GM19351 (cell line): ENCODE measurements at regions not wholly inside any gene's neighbourhood (a gene's known extent, or its start where the extent isn't known, plus 50 kb on each side); places are given as distances from the start of the nearest gene placed in this dataset.
"Not testable (repeated sequence)": the region's sequence is repeated elsewhere in the genome, so short reads cannot be mapped to it uniquely, and the experiment has no call there.

ENCODE experiments used
- ATAC-seq: cut with Tn5 transposase; IDR thresholded peaks from one replicate; pipeline ENCODE4 v1.9.1; 2021; ENCODE audit warnings: mild to moderate bottlenecking, moderate library complexity; ENCODE audit not compliant: unreplicated experiment

DNA sequence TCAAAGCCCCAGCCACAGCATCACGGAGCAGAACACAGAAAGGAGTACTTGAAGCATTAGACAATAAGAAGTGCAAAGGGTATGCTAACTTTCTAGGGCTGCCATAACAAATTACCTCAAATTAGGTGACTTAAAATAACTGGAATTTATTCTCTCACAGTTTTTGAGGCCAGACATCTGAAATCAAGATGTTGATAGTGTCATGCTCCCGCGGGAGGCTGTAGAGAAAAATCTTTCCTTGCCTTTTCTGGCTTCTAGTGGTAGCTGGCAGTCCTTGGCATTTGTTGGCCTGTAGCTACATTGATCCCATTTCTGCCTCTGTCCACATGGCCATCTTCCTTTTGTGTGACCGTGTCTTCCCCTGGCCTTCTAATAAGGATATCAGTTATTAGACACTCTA lies 51.9 kb upstream of the SPDL1 start:
- no peak for ATAC-seq

DNA sequence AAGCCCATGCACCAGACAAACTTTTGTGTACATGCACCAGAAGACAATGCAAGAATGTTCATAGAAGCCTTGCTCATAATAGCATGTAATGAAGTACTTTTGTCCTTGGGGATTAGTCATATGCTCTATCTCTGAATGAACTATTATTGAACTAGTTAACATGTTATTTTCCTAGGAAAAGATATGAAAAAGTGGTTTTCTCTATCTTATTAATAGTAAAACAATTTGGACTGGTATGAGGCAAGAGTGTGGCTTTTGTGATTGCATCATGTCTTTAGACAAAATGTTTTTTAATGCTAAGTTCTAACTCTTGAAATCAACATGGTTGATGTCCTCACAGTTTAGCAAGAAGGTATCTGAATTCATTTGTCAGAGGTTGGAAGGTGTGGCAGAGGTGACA lies 55.7 kb upstream of the SPDL1 start:
- no peak for ATAC-seq

DNA sequence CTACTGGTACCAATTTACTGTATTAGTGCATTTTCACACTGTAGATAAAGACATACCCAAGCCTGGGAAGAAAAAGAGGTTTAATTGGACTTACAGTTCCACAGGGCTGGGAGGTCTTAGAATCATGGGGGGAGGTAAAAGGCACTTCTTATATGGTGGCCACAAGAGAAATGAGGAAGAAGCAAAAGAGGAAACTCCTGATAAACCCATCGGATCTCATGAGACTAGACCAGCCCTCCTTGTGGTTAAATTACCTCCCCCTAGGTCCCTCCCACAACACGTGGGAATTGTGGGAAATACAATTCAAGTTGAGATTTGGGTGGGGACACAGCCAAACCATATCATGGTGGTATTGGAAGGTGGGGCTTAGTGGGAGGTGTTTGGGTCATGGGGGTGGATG lies 56.5 kb upstream of the SPDL1 start:
- ATAC-seq, result no peak

DNA sequence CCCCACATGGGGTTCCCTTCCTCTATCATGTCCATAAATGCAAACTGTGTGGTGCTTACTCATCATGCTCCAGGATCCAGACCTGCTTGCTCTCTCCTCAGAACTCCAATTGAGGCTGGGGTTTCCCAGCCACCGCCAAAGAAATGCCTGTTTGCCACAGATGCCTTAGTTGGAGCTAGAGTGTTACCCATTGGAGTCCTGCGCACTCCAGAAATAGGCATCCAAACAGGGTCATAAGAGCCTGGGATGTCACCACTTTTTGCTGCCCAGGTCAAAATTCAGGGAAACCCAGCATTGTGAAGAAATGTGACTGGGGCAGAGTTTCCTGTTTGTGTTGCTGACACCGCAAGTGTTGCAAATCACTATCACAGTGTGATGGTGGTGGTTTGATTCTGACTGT lies 60.7 kb upstream of the SPDL1 start:
- ATAC-seq, result no peak

DNA sequence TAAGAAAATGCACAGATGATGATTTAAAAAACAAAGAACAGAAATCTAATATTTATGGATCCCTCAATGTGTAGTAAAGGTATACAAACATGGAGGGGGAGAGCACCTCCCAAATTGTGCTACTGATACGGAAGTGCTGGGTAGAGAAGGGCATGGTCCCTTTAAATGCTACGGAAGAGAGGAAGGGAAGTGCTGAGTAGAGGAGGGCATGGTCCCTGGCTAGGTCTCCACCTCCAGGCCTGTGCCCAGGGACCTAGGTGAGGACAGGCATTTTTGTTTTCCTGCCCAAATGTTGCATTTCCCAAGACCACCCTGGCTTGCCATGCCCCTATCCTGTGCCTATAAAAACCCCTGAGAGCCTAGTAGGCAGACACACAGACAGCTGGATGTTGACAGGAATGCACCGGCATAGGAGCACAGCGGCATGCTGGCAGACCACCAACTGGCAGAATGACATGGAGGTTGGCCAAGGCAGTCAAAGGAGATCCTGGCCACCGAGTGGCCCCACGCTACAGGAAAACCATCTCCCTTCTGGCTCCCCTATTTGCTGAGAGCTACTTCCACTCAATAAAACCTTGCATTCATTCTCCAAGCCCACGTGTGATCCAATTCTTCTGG lies 62.1 kb upstream of the SPDL1 start:
- ATAC-seq, result no peak

DNA sequence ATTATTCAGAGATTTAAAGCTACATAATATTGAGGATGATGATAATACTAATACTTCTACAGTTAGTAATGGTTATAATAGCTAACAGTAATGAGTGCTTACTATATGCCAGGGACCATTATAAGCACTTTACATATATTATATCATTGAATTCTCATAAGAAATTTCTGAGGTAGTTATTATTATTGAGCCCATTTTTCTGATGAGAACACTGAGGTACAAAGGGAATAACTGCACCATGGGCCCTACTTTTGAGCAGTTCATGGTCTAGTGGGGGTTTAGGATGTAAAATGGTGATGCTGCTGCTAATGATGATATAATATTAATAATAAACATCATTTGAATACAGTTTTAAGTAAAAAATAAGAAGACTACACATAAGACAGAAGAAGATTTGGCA lies 64.2 kb upstream of the SPDL1 start:
- no peak for ATAC-seq

DNA sequence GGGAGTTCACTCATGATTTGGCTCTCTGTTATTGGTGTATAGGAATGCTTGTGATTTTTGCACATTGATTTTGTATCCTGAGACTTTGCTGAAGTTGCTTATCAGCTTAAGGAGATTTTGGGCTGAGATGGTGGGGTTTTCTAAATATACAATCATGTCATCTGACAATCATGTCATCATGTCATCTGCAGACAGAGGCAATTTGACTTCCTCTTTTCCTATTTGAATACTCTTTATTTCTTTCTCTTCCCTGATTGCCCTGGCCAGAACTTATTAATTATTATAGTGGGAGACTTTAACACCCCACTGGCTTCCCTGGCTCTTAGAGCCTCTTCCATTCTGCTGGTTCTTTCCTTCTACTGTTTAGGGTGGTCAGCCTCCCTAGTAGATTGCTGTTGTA lies 64.8 kb upstream of the SPDL1 start:
- not testable (repeated sequence) for ATAC-seq

DNA sequence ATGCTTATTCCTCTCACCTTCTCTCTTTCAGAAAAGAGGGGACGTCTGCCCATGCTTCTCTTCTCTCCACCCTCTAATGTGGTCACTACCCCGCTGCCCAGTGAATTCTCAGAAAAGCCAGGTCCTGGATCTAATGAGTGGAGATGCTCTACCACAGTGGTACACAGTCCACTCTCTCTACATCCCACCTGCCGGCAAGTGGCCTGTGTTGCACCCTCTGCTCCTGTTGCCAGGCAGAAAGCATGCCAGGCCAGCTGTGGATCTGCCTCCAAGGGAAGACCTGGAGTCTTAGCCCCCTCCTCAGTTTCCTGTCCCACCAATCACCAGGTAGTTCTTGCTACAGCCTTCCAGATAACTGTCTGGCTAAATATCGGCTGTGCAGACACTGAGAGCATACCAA lies 71.2 kb upstream of the SPDL1 start:
- no peak for ATAC-seq

DNA sequence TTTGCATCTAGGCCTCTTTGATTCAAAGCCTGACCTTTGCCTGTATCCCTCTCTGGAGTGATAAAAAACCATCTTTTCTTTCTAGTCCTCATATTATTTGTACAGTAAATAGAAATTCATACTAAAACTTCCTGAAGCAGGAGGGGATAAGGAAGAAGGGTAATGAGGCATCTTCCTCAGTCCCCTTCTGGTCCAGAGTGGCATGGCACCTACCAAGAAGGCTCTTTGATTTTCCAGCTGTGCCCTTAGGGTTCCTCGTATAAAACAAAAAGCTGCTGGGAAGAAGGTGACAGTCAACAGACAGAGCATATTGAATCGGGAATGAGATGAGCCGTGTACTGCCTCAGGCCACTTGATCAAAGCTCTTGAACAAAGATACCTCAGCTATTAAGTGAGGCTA lies 71.9 kb upstream of the SPDL1 start:
- no peak for ATAC-seq

DNA sequence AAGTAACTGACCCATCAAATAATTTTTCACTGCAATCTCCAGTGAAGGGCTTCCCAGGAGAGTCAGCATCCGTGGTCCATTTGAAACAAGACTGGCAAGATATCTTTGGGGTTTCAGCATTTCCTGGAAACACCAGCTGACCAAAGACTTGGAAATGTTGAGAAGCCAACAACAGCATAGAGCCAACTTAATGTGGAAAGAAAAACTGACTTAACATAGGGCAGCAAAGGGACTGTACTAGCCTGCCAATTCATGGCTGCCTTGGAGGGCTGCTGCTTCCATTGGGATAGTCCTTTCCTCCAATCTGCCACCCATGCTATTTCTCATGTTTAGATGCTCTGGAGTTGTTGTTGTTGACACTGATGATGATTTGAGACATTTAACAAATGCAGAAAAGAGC lies 76.5 kb upstream of the SPDL1 start:
- ATAC-seq, result no peak

DNA sequence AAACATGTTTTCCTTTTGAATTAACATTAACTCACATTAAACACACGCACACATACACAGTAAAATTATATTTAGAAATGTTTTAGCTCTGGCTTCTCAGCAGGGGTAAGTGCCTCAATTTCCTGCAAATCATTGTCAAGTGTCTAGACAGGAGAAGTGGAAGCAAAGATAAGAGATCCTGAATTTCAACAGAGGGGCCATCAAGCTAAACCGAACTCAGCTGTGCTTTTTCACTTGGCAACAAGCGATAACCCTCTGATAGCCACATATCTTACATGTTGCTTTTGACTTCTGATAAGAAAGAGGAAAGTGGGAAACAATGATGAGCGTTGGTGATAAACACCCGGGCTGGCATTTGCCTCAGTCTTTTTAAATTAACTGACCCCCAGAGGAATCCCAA lies 79.7 kb upstream of the SPDL1 start:
- no peak for ATAC-seq

DNA sequence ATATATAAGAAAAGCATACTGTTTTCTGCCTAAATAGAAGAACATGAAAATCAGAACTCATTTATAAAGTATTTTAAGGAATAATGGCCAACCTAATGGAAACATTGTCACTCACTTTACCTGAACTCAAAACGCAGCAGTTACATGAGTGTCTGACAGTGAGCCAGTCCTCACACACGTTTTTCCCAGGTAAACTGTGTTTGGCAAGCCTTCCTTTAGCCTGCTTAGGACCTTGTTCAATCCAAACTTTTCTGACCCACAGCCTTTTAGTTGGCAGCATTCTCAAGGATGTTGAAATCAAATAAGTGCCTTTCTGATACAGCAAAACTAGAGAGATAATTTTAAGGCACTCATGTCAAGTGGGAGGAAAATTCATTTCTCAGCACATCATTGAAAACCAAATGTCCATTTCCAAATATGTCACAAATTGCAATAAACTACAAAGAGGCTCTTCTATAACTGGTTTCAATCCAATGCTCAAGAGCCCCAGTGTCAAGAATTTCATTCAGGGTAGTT lies 83.5 kb upstream of the SPDL1 start:
- ATAC-seq, result no peak

DNA sequence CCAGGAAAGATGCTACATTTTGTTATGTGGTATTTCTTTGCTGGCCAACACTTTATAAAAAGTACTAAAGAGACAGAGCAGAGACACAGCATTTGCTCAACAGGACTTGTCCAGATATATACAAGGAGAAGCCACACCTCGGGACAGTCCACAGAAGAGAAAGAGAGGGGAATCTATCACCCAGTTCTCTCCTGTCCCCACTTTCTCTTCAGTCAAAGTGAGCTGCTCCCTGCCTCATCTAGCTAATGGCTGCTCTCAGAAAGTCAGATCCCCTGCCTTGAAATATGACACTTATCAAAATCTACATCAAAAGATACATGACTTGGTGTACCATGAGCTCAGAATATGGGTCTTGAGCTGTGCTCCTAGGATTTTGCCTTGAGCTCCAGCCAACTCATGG lies 86.7 kb upstream of the SPDL1 start:
- ATAC-seq, result no peak

DNA sequence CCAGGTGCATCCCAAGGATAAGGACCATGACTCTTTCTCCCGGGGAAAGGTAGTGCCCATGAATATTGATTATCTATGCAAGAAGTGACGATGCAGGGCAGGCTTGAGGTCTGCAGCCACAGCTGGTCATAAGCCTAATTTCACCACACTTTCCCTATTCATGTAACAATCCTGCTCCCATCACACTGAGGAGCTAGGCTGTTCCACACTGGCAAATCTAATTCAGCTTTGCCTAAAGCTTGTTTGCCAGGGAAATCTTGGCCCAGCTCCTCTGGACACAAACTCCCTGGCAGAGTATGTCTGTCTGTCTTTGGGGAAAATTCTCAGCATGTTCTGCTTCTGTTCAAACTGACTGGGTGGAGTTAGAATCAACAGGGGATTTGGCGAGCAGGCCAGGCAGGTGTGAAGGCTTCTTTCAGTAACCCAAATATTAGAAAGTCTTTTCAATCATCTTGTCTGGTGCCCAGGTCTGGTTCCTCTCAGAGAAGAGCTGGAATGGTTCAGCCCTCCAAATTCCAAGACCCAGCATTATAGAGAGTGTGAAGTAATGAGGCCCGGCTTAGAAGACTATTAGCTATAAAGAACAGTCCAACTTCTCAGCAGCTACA lies 88.5 kb upstream of the SPDL1 start:
- ATAC-seq, result no peak

DNA sequence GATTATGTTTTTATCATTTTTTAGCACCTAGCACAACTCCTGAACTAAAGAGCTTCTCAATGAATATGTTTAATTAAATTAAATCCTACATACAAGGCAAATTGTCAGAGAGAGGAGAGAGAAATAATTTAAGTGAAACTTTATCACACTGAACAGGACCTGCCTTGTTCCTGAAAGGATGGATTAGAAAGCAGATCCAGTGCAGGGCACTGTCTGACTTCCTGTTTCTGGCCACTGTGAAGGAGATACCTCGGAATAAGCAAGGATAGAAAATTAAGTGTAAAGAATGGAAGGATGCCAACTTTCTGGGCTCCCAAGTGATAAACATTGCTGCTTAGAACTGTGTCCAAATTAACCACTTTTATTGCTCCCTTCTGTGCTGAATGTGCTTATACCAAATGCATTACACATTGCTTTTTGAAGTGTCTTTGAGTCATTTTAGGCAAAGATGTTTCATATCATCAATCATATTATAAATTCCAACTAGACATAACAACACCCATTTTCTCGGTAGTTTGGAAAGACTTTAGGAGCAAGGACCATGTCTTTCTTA lies 89.1 kb upstream of the SPDL1 start:
- no peak for ATAC-seq

DNA sequence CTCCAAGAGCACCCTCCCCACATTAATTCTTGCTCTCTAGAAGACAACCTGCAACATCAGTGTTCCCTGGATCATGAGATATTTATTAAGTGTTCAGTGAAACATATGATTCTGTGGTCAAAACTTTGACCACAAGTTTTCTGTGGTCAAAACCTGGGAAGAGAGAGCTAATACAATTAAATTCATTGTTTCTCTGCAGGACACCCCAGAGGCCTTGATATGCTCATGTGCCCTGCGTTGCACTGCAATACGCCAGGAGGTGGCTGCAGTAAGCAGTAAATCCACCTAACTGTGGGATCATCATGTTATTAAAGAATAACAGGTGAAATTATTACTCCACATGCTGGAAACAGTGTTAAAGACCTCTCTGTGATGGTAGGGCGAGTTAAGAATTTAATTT lies 109.3 kb upstream of the SPDL1 start:
- no peak for ATAC-seq

DNA sequence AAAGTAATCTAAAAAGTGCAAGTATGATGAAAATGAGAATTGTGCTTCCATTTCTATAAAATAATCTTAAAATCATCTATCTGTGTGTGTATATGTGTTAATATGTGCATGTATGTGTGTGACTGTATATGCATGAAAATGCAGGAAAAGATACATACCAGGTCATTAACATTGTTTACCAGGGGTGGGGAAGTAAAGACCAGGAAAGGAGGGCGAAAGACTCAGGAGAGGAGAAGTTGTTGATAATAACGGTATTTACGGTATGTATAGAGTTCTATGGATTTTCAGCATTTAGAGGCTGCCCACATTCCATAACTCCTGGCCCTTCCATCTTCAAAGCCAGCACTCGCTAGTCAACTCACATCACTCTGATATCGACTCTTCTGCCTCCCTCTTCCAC lies 111.0 kb upstream of the SPDL1 start:
- no peak for ATAC-seq

DNA sequence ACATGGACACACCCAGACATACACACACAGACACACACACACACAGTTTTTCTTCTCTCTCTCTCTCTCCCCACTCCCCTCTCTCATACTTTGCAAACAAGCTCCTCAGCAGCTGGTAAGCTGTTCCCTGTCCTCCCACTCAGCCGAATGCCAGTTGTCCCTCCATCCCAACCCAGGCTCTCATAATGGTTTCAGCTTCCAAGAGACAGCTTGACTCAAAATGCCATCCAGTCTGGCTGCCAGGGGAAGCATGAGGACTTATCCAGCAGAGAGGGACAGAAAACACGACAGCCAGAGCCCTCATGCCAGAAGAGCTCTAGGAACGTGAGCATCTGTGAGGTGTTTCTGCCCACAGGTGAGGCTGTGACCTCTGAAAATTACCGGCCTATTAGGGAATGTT lies 112.6 kb upstream of the SPDL1 start:
- ATAC-seq, result no peak

DNA sequence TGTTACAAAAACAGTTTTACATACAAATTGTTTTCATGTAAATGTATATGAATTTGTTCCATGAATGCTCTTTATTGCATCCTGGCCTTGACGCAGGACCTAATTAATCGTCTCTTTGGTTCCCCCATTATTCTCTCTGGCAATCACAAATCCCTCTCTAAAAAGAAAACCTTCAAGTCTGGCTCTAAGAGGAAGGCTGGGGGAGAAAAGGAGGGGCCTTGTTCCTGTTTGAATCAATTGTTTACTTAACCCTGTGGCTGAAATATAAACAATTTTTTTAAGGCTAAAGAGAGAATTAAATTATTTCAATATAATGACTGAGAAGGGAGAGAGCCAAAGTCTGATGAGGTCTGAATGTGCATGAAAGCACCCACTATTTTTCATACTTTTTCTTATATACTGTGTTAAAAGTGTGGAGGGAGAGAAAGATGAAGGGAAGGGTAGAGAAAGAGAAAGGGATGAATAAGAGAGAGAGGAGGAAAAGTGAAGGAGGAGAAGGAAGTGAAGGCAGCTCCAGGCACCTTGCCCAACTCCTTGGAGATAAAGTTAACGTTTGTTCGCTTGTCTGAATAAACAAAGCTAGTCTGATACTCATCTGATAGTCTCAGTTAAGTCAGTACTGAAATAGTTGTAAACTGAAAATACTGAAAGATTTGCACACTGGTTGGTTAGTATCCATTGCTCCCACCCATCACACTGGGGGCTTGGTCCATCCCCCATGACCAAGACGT lies 116.4 kb upstream of the SPDL1 start:
- ATAC-seq, result no peak

DNA sequence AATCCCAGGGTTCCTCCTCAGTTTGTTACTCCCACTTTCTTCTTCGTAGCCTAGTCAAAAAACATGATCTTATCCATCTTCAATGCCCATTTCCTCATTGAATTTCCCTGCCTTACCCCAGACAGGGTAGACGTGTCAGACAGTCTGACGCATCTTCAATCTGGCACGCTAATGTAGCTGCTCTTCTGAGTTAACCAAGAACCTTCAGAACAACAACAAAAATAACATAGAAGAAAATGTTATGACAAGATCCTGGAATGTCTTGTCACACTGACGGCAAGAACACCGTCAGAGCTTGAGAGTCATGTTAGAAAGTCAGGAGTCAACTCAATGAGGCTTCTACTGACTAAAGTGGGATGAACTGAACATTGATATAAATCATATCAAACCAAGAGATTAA lies 122.7 kb upstream of the SPDL1 start:
- no peak for ATAC-seq

DNA sequence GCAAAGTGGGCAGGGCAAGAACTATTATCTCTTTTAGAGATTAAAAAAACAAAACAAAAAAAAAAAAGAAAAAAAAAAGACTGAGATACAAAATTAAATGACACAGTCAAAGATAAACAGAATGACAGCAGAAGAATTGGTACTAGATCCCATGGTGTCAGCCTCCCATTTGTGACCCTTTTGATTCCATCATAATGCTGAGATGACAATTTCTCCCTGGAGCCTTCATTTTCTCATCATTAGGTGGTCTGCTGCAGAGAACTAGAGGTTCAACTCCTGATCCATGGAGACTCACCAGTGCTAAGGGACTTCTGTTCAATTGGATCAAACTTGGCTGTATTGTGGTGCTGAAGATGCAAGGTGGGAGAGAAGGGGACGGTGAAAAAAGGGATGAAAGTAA lies 123.5 kb upstream of the SPDL1 start:
- no peak for ATAC-seq

DNA sequence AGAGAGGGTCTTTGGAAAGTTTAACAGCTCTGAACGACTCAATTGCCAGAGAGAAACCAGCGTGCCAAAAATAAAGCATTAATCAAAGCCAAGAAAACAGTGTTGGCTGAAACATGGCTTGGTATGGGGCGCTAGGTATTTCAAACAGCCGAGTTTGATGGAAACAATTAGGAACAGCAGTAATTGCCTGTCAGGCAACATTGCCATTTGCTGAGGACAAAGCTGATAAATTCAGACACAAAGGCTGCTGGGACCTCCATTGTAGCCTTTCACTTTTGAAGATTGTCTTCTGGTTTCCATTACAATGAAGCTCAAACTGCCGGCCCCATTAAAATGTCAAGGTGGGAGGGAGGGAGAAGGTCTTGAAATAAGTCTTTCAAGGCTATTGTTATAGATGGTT lies 125.4 kb upstream of the SPDL1 start:
- no peak for ATAC-seq
